HG03095 (cell line): ENCODE measurements at regions not wholly inside any gene's neighbourhood (a gene's known extent, or its start where the extent isn't known, plus 50 kb on each side); places are given as distances from the start of the nearest gene placed in this dataset.

ENCODE experiments used
- ATAC-seq: cut with Tn5 transposase; IDR thresholded peaks from one replicate; pipeline ENCODE4 v1.9.1; 2021; ENCODE audit warnings: moderate library complexity; ENCODE audit not compliant: unreplicated experiment

DNA sequence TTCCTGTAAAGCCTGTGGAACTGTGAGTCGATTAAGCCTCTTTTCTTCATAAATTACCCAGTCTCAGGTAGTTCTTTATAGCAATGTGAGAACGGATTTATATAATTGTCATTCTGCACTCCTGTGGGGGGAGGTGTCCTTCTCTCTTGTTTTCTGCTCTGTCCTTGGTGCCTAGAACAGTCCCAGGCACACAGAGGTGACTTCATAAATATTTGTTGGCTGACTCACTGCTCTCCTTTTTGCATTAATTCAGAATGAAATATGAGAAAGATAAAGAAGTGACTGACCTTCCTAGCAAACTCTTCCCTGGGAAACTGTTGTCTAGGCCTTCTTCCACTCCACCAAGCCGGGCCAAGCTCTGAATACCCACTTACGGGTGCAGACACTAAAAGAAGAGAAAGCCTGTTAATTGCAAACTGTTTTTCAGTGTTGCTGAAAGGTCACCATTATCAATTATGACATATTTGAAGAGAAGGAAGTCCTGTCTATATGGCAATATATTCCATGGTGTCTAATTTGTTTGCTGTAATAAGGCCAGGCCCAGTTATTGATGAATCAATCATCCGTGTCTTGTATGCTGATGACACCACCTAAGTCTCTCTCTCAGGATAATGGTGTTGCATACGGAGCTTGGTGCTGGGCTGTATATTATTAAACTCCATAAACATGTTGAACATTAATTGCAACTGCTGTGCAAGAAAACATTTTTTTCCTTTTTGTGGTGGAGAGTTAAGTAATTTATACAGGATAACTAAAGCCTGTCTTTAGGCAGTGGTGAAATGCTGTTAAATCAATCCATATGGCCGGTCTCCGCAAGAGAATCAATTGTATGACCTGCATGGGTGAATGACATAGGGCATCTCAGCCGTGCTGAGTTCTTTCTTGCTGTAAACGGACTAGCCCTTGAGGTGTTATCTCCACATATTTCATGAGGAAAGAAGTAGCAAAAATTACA, 567.5 kb downstream of the SLC4A3 start:
- no peak for ATAC-seq

DNA sequence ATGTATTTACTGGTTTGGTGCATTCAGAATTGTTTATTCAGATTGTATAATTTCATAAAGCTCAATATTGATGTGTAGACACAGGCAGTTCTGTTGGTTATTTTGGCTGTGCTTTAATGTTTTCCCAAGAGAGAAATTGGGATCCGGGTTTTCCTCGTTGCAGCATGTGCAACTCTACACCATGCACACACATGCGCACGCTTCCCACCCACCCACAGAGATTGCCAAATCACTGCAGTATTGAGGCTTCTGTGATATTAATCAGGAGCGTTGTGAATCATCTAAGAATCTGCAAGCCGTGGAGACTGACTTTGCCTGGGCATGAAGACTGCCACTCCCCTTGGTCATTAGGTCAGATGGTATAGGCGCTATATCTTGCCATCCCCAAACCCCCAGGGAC, 571.5 kb downstream of the SLC4A3 start:
- no peak for ATAC-seq

DNA sequence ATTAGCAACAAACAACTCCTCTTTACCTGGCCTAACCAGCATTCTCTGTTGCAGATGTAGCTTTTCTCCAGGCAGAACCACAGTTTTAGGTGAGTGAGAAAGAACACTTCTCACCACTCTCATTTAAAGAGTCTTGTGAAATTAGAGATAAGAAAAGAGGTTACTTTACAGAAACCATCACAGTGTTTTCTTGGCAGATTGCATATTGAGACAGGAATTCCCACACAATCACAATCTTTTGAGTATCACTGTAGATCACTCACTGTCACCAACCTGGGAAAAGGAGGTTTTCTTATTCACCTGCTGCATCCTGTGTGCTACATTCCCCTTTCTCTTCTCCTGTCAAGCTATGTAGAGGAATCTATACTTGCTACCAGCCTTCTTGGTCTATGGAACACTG, 574.6 kb downstream of the SLC4A3 start:
- ATAC-seq: no peak

DNA sequence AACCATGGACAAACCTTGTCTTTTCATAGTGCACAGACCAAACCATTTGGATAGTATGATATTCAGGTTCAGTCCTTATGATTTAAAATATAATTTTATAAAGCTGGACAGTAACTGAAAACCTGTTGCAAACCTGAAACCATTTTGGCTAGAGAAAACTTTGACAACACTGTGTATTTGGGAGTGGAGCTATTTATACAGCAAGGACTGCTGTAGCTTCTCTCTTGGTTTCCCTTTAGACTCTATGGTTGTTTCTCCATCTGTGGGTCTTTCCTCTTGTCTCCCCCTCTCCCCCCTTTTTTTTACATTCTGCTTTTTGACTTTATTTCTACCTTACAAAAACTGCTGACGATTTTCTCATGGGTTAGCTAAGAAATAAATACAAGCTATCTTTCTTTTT, 581.7 kb downstream of the SLC4A3 start:
- ATAC-seq: no peak

DNA sequence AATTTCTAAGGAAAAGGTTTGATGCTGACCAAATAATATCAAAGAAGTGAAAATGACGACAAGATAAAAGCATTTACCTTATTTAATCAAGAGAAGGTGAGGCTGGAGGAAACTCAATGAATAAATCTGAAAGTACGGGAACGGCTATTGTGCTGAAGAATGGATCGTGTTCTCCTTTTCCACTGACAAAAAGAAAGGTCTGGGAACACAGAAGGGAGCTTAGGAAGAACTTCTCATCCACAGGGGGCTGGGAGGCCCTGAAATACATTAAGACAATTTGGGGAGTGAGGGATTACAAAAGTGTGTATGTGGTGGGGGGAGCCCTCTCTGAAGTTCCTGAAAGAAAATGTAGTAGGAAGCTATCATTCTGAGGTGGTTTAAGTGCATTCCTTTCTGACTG, 582.3 kb downstream of the SLC4A3 start:
- no peak for ATAC-seq

DNA sequence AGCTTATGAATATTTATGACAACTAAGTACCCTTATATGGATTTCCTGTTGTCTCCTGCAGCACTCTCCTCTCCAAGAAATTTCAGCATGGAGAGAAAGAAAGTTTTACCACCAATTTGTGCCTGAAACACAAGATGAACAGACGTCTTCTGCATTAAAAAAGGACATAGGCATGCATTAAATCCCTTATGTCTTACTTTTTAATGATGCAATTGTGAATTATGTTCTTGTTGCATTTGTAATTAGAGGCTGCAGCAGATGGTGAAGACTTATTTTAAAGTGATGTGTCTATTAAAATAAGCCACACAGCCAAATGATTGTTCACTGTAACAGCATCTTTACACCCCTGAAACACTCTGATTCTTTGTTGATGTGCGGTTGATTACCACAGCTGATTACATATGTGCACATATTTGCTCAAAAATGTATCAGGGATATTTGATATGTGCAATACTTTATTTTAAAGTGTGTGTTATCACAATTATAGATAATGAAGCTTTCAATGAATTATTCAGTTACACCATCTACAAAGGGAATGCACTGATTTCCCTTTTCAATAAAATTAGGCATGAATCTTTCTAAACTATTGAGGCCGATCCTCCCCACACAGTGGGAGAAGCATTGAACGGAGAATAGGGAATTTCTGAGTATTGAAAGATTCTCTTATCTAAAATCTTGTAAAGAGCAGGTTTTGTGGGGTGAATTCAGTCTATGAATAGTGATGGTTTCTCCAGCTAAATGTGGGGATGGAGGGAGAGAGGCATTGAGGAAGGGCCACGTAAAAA, 585.1 kb downstream of the SLC4A3 start:
- ATAC-seq: no peak

DNA sequence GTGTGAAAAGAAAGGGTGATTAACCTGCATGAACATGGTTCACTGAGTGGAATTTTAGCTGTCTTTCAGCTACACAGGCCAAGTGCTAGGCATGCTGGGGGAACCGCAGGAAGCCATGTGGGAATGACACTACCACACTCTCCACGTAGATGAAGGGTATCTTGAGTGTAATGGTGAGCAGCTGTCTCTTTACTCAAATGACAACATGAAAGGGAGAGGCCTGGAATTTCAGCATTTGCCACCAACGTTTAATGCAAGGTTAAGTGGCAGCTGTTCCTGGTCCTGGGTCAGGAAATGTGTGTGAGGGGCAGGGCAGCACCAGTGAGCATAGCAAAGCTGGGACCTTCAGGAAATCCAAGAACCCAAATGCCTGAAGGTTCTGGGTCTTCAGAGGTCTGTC, 588.4 kb downstream of the SLC4A3 start:
- ATAC-seq: no peak

DNA sequence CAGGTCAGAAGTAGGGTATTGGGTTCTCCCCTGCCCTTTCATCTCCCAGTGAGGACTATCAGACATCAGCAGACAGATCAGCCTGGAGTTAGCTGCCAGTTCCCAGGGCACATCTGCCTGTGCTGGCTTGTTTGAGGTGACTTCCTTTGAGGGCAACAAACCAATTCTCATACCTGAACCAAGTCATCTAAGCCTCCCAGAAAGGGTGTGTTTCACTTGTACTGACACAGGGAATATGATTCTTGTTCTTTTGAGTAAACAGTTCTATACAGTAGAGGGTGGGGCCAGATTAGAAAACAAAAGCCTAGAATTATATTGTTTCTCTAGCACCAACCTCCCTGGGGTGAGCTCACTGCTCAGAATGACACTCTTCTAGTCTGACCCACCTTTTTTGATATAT, 591.9 kb downstream of the SLC4A3 start:
- no peak for ATAC-seq

DNA sequence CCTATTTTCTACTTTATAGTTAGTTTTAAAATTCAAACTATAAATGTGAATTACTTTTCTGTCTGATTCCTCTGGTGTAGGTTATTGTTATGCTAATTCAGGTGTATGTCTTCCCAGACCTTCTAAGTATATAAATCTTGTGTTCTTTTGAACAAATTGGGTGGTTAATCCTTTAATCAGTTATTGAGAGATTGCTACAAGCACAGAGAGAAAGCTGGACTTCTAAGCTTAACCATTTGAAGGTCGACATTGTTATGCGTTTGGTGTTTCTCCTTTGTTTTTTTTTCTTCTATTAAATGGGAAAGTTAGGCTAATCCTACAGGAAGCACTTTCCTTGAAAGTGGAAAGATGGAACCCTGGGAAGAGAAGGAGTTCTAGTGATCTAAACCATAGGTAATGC, 592.6 kb downstream of the SLC4A3 start:
- ATAC-seq: no peak

DNA sequence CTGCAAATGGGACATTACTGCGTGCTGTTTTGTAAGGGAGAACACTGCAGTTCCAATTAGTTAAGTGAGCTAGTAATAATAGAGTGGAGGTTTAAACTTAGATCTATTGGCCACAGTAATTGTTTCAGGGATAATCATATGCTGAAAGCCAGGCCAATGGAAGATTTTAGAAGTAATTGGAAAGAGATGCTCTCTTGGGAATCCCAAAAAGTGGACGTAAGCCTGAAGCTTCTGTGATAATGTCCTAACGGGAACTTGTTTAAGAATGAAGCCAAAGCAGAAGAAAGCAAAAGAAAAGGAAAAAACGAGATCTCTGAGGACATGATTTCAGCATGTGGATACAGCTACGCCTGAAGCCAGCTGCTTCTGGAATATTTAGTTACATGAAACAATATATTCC, 594.6 kb downstream of the SLC4A3 start:
- ATAC-seq: no peak

DNA sequence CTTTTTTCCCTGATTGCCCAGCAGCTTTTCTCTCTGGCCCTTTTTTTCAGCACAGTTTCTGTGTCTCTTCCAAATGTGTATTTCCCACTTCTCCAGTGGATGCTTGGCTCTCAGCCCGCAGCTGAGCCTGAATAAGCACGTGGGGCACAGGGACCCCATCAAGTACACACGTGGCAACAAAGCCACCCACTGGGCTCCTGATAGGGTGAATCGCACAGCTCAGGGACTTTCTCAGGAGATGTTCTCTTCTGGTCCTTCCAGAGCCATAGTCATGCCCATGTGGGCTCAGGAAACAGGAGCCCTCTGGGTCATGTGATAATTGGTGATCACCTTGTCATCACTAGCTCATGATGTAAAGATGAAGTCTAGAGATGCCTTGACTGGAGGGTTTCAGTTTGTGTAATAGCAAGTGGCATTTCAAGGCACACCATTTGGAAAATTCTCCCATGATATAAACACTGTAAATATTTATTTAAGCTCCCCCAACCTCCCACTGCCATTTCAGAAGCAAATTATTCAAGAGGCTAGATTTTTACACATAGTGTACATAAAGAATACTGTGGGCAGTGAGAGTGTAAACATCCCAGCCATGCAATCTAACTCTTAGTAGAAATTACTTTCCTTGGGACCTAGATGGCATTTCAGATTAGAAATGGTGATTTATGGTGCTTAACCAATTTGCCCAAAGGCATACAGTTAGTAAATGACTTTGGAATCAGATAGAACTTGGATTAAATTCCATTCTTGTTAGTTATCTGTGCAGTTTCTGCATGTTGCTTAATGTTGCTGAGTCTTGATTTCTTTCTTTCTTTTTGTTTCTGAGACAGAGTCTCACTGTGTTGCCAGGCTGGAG, 597.5 kb downstream of the SLC4A3 start:
- no peak for ATAC-seq

DNA sequence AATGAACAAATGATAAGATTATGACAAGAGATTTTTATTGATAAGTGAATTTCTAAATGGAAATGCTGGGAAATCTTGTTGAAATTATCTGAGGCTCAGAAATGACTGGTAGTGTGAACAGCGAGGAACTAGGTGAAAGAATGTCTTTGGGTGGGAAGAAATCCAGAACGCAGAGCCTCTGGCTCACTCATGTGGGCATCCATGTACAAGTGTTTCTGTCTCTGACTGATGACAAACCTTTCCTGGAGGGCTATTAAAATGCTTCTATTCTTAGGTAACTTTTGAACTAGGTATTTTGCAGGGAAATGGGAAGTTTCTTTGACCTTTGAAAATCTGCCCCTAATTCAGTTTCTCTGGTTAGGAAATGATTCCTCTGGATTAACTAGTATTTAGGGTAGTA, 598.6 kb downstream of the SLC4A3 start:
- ATAC-seq: no peak

DNA sequence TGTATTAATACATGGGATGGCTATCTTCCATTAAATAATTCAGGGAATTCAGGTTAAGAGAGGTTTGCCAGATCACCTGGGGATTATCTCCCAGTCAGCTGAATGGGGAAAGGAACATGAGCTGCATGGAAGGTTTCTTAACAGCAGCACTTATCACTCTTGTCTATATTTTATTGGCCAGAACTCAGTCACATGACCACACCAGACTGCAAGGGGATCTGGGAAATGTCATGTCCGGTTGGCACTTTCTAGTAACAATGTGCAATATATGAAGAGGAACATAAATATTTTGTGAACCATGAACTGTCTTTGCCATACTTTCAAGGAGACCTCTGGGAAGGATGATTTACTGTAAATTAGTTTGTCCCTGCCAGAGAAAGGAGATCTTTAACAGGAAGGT, 599.1 kb downstream of the SLC4A3 start:
- no peak for ATAC-seq

DNA sequence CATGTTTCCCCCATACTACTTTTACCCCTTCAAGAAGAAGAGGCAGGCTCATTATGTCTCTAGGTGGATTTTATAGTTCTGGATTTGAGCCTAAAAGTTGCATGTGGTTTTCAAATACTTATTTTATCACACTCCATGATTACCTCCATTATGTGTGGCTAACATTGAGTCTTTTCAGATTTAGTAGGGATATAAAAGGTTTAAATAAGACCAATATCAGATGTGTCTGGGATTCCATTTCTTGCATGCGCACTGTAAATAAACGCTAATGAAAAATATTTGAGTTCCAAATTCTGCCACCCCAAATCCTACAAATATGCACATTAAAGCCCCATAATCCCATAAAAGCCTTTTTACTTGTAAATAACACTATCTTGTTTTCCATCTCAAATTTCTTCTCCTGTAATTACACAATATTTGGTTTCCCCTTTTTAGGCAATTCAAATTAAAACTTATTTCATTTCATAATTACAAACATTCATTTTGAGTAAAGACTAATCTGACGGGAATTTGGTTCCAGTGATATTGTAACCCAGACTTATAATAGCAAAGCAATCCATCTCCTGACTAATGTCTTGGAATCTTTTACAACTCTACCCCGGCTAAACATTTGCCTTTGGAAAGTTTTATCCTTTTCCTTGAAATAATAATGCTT, 600.0 kb downstream of the SLC4A3 start:
- ATAC-seq: no peak

DNA sequence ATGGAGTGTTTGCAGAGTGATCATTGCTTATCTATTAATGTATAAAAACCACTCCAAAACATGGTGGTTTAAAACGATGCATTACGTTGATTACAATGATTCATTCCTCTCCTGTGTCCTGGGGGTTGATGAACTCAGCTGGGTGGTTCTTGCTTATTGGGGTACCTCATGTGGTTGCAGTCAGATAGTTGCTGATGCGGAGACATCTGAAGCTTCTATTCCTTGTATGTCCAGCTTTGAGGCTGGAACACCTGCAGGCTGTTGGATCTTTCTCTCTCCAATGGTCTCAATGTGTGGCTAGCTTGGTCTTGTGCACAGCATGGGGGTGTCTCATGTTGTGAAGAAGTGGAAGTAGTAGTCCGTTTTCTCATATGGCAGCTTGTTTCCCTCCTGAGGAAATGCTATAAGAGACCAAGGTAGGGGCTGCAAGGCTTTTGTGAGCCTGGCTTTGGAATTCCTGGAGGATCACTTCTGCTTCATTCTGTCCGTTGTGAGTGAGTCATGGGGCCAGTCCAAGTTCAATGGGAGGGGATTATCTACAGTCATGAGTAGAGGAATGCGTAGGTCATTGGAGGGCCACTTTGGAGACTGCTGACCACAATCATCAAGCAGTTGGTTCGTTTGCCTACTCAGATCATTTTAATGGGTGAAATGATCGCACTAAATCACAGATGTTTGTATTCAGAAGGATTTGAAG, 601.0 kb downstream of the SLC4A3 start:
- no peak for ATAC-seq

DNA sequence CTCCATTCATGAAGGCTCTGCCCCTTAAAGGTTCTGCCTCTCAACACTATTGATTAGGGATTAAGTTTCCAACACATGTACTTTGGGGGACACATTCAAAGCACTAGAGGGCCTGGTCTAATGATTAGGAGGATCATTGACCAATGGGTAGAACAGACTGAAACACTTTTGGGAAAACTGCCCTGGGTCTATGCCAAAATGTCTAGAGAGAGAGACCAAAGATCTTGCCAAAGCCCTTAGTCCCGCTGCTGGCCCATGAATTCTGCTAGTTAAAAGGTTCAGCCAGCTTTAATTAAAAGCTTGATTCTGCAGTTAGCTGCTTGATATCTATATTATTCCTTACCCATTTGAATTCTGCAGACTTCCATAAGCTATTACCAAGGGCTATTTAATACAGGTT, 613.2 kb downstream of the SLC4A3 start:
- no peak for ATAC-seq

DNA sequence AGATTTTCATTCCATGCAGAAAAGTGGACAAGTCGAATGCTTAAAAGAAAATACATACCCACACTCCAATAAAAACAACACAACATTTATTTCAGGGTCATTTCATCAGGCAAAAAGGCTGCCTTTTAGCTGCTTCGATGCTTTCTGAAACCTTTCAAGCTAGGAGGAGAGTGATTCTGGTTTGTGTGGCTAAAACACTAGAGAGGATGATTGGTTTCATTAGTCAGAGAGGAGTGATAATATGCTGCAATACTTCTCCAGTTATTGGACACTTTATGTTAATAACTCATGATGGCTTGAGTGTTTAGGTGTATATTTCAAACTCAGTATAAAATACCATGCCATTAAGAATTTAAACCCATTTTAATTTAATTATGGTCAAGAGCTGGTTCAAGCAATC, 614.0 kb downstream of the SLC4A3 start:
- ATAC-seq: no peak

DNA sequence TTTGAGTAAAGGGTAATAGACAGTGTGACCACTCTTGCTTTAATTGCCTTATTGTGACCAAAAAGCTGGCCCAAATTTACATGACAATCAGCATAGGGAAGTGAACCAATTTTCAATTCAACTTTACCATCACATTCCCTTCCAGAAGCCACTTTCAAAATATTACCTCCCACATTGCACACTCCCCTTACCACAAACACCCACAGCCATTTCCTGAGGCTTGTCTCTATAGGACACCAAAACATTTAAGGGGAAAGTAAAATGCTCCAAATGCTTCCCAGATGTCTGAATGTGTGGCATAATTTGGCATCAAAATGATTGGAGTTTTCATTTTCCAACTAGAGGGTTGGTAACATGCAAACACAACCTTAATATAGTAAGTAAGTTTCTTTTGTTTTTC, 616.1 kb downstream of the SLC4A3 start:
- ATAC-seq: no peak

DNA sequence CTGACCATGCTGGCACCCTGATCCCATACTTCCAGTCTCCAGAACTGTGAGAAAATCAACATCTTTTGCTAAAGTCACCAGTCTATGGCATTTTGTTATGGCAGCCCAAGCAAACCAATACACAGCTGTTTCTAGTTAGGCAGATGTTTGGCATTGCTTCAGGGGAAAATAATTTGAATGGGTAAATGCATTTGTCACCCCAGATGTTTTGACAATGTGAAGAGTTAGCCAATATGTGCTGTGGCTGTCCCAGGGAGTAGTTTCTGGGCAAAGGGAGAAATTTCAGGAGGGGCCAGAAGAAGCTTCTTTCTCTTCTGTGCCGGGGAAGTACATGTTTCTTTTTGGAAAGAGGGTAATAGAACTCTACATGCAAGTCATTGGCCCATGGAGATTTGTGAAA, 619.0 kb downstream of the SLC4A3 start:
- no peak for ATAC-seq
